ENCODE measurements at regions not wholly inside any gene's neighbourhood (a gene's known extent, or its start where the extent isn't known, plus 50 kb on each side); places are given as distances from the start of the nearest gene placed in this dataset.
A peak's percentile ranks its signal among the peaks of the same experiment; 100 is the strongest.

DNA sequence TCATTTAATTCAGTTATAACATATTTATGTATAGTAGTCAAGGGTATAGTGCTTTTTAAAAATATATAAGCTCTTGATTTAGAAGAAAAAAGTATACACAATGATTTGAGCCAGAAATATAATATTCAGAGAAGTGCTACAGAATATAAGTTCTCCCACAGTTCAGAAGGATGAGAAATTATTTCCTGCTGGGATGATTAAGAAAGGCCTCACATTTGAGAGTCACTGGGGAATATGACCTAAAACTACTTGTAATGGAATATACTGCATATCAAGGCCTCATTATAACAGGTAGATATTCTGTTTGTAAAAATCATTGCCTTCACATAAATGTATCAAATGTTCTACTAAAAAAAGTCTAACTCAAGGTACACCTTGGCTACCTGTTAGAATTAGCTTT, 203.5 kb downstream of the MBD2 start:
- no peak for DNase-seq (ENCODE audit: low spot score)

- DNase-seq (ENCODE audit: low spot score), result no peak
These were observed 204.2 kb downstream of the MBD2 start for GRCh38 chr18:54020156-54020745.

DNA sequence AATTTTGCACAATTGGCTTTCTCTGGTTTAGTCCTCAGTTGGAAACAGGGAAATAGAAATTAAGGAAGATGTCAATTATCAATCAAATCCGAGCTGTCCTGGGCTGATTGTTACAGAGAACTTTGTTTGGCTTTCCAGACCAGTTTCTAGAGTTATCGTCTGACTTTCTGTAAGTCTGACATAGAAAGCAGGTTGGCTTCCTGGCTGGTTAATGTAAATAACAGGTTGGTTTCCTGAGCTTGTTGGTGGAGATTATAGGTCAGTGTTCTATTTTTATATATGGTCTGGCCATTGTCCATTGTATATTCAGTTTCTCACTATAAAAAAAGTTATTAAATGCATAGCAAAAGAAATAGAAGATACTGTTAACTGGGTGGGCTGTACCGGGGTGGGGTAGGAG, 204.8 kb downstream of the MBD2 start:
- no peak for DNase-seq (ENCODE audit: low spot score)

GRCh38 chr18:54013452-54013851, 211.0 kb downstream of the MBD2 start:
- DNase-seq (ENCODE audit: low spot score), result no peak

GRCh38 chr18:54004828-54005227, 219.6 kb downstream of the MBD2 start:
- DNase-seq (ENCODE audit: low spot score), result no peak

DNA sequence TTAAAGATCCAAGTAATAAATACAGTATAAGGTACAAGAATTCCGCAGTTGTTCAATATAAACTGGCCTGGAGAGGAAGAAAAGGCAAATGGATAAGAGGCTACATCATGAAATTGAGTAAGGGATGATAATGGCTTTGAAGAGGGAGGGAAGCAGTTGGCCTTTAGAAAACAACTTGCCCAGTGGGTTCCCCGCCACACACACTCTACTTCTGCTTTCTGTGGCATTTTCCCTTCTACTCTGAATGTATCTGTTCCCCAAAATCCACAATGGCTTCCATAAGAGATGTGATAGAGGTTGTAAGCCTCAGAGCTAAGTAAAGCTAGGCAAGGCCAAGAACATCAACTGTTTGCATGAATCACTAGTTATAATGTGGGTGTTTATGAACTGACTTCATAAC, 221.3 kb downstream of the MBD2 start:
- no peak for DNase-seq (ENCODE audit: low spot score)

- no peak for DNase-seq (ENCODE audit: low spot score)
These were observed 227.4 kb downstream of the MBD2 start for GRCh38 chr18:53997064-53997463.

DNA sequence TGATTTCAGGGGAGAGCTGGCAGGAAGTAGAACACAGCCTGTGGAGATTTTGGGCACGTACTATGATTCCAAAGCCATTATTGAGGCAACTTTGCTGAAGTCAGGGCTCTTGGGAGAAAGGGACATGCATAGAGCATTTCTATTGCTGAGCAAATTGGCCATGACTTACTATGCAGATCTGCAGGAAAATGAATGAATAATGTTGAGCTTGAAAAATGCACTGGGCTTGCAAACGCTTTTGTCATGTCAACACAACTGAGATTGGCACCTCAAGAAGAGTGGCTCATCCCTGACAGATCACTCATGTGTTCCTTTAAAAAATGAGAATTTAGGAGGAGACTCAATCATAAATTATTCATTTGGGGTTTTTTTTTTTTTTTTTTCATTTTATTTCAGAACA, 230.5 kb downstream of the MBD2 start:
- no peak for DNase-seq (ENCODE audit: low spot score)

- DNase-seq (ENCODE audit: low spot score), result no peak
These were observed 232.7 kb downstream of the MBD2 start for GRCh38 chr18:53991805-53992204.

DNA sequence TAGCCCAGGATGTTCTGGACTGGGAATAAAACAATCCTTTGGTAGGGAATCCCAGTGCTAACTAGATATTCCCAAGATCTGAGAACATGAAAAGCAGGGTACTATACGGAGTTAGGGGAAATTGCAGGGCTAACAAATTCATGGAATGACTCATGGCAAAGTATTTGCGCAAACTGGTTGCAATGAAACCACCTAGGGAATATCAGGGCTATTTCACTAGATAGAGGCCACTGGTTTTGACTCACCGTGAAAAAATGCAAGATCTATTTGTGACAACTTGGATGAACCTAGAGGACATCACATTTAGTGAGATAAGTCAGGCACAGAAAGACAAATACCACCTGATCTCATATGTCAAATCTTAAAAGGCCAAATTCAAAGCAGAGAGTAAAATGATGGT, 233.3 kb downstream of the MBD2 start:
- DNase-seq (ENCODE audit: low spot score), result no peak

DNA sequence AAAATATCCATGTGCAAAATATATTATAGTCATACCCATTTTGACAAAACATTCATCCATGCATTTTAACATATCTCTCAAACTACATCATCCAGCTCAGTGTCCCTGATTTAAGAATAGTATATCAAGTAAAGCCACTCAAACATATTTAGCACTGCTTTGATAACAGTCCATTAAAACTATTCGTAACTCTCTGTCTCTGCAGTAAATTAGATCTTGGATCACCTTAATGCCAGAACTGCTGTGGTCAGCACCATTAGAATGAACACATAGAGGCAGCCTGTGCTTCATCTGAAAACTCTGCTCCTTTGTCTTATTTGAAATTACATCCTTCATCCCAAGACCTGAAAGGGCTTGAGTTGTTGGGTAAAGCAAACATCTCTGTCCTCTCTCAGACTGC, 234.0 kb downstream of the MBD2 start:
- DNase-seq (ENCODE audit: low spot score), result no peak

- no peak for DNase-seq (ENCODE audit: low spot score)
These were observed 240.4 kb downstream of the MBD2 start for GRCh38 chr18:53984021-53984420.

- DNase-seq (ENCODE audit: low spot score), result no peak
These were observed 253.1 kb downstream of the MBD2 start for GRCh38 chr18:53971331-53971730.

GRCh38 chr18:53952700-53953099, 271.8 kb downstream of the MBD2 start:
- DNase-seq (ENCODE audit: low spot score), result no peak

DNA sequence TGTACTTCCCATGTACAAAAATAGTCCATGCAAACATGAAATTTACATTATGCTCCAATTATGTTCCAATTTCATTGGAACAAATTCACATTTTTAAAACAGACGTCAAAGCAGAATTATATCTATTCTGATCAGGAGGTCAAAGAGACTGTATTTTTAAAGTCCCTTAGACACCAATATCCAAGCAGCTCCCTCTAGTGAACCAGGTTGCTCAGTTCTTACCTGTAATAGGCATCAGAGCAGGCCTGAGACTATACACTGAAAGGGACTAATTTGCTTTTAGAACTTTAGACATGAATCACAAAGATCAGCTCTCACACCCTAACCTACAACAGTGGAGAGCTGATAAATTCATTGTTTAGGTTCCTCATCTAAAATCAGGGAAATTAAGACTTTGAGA, 273.9 kb downstream of the MBD2 start:
- DNase-seq (ENCODE audit: low spot score), result no peak

DNA sequence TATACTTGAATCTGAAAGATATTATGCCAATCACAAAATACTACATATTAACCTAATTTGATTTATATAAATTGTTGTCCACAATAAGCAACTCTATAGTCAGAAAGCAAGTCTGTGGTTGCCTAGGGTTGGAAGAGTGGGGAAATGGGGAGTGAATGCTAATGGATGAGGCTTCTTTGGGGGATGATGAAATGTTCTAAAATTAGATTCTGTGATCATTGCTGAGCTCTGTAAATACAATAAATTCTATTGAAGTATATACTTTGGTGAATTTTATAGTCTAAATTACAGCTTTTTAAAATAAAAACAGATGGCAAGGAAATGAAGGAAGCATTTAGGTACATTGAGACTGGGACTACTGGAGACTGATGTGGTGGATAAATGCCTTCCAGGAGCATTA, 275.5 kb downstream of the MBD2 start:
- DNase-seq (ENCODE audit: low spot score), result no peak

DNA sequence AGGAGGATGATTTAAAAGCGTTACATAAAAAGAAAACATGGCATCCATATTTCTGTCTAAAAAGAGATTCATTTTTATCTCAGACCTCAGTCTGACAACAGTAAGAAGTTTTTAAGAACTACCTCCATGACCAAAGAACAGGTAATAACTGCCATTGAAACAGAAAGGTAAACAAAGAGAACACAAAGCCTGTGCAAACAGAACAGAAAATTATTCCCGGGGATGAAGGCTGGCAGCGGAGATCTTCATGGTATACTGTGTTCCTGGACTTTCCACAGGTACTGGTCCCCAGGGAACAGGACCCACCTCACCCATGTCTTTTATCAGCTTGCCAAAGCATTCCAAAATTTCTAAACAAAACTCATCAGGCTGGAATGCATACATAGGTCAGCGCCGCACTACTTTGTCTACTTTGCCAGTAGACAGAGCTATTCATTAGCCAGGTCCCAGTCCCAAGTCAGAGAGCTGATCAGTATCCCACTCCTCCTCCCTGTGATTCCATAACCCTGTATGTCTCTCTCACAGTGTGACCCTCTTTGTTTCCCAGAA, 277.3 kb downstream of the MBD2 start:
- no peak for DNase-seq (ENCODE audit: low spot score)

DNA sequence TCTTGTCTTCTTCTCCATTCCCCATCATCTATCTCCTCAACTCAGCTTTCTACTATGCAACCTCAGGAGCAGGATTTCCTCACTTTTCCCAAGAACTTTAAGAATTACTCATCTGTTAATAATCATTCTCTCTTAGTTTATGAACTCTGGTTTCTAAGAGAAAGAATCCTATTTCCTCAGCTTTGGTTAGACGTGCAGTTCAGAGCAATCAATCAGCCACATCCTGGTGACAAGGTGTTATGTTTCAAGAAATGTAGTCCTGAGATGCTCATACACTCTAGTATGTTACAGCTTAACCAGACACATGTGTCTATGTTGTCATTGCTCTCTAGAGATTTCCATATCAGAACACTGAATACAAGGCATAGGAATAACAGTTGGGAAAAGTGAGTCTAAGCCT, 277.9 kb downstream of the MBD2 start:
- DNase-seq (ENCODE audit: low spot score), result no peak

DNA sequence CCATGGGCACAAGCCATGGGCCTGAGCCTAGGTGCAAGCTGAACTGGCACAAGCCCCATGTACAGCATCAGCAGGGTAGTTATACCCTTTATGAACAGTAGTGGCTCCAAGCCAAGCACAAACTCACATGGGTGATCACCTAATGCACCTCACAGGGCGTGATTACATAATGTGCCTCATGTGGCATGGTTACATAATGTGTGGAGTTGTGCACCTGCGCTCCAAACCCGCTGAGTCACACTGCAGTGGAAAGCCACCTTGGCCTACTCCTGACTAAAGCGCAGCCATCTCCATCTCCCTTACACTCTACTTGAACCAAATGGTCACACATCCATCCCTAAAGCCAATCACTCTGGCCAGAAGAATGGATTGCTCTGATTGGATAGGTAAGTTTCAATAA, 279.7 kb downstream of the MBD2 start:
- no peak for DNase-seq (ENCODE audit: low spot score)

- DNase-seq (ENCODE audit: low spot score), result no peak
These were observed 281.1 kb downstream of the MBD2 start for GRCh38 chr18:53943326-53943860.

GRCh38 chr18:53941601-53942338, 282.7 kb downstream of the MBD2 start:
- peak; percentile 4 for DNase-seq (ENCODE audit: low spot score)

DNA sequence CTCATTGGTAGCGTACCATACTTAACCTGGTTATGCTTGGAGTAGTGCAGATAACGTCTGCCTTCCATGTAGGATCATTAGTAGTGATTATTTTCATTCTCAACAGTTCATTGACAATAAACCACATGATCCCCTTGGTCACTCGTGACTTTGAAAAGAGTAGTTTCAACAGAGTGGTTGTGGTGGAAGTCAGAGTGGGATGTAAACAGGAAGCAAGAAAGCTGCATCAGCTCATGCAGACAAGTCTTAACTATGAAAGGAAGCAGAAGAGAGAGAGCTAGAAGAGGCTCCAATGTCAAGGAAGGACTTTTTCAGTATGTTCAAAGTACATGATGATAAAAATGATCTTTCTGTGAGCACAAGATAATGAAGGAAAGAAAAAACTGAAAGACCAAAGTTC, 287.4 kb downstream of the MBD2 start:
- no peak for DNase-seq (ENCODE audit: low spot score)

- DNase-seq (ENCODE audit: low spot score), result no peak
These were observed 288.7 kb downstream of the MBD2 start for GRCh38 chr18:53935803-53936202.

DNA sequence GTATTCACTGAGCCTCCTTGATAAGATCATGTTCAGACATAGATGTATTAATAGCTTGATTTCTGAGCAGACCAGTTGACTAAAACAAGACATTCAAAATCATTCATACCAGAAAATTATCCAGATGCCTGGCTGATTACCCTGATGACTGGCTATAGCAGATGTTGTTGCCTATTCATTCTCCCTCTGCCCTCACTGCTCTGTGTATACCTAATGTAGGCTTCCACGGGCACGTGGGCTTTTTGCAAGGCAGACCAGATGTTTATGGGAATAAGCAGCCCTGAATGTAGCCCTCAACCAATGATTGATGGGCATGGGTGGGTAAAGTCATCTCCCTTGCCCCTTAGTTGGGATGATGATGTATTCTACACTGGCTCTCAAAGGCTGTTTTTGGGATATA, 289.1 kb downstream of the MBD2 start:
- no peak for DNase-seq (ENCODE audit: low spot score)
